GM21576 (cell line): ENCODE measurements at regions not wholly inside any gene's neighbourhood (a gene's known extent, or its start where the extent isn't known, plus 50 kb on each side); places are given as distances from the start of the nearest gene placed in this dataset.
"Not testable (repeated sequence)": the region's sequence is repeated elsewhere in the genome, so short reads cannot be mapped to it uniquely, and the experiment has no call there.

Source experiments
- ATAC-seq: cut with Tn5 transposase; IDR thresholded peaks from one replicate; pipeline ENCODE4 v1.9.1; 2021; ENCODE audit warnings: mild to moderate bottlenecking, moderate library complexity; ENCODE audit not compliant: unreplicated experiment

GRCh38 chr1:222416001-222416791 lies 131.7 kb downstream of the HHIPL2 start:
- ATAC-seq = no peak

GRCh38 chr1:222415441-222415840 lies 132.5 kb downstream of the HHIPL2 start:
- no peak for ATAC-seq

GRCh38 chr1:222413991-222414549 lies 133.8 kb downstream of the HHIPL2 start:
- ATAC-seq = no peak

GRCh38 chr1:222413436-222413835 lies 134.5 kb downstream of the HHIPL2 start:
- no peak for ATAC-seq

GRCh38 chr1:222404710-222405109 lies 143.2 kb downstream of the HHIPL2 start:
- ATAC-seq = peak; percentile 98

GRCh38 chr1:222399197-222399596 lies 148.7 kb downstream of the HHIPL2 start:
- no peak for ATAC-seq

GRCh38 chr1:222394224-222394623 lies 153.7 kb downstream of the HHIPL2 start:
- no peak for ATAC-seq

- ATAC-seq = no peak
Measured at GRCh38 chr1:222392556-222392955, 155.3 kb downstream of the HHIPL2 start.

- no peak for ATAC-seq
Measured at GRCh38 chr1:222390181-222390580, 157.7 kb downstream of the HHIPL2 start.

GRCh38 chr1:222387007-222387814 lies 160.7 kb downstream of the HHIPL2 start:
- ATAC-seq = no peak

- no peak for ATAC-seq
Measured at GRCh38 chr1:222385955-222386354, 161.9 kb downstream of the HHIPL2 start.

- no peak for ATAC-seq
Measured at GRCh38 chr1:222385262-222385661, 162.6 kb downstream of the HHIPL2 start.

GRCh38 chr1:222384531-222384930 lies 163.4 kb downstream of the HHIPL2 start:
- ATAC-seq = no peak

GRCh38 chr1:222382171-222382570 lies 165.7 kb downstream of the HHIPL2 start:
- no peak for ATAC-seq

- ATAC-seq = no peak
Measured at GRCh38 chr1:222377428-222378088, 170.3 kb downstream of the HHIPL2 start.

GRCh38 chr1:222376791-222377190 lies 171.1 kb downstream of the HHIPL2 start:
- not testable (repeated sequence) for ATAC-seq

- no peak for ATAC-seq
Measured at GRCh38 chr1:222375701-222376100, 172.2 kb downstream of the HHIPL2 start.

GRCh38 chr1:222373831-222374602 lies 173.9 kb downstream of the HHIPL2 start:
- no peak for ATAC-seq

- ATAC-seq = peak; percentile 63
Measured at GRCh38 chr1:222373216-222373615, 174.7 kb downstream of the HHIPL2 start.

GRCh38 chr1:222372221-222372620 lies 175.7 kb downstream of the HHIPL2 start:
- no peak for ATAC-seq
